Endothelial cell of umbilical vein (primary cell): ENCODE measurements at regions not wholly inside any gene's neighbourhood (a gene's known extent, or its start where the extent isn't known, plus 50 kb on each side); places are given as distances from the start of the nearest gene placed in this dataset.

Experiments used
- BruUV-seq: library from RNA; stranded (reverse); fragments of 400-500 nt; replicated peaks from 2 replicates; lab custom pipeline; 2021; lab: Mats Ljungman, UMichigan
- CTCF ChIA-PET: fragments of 300-600, 350-600 bp; sonication (Branson Sonifier 250); formaldehyde crosslinking; loops from one replicate; lab custom pipeline; 2021; ENCODE audit warnings: antibody characterized with exemption, inconsistent platforms; lab: Charles Lee
- POLR2A ChIA-PET: fragments of 300-600, 350-600 bp; sonication (Branson Sonifier 250); formaldehyde crosslinking; loops from one replicate; lab custom pipeline; 2021; ENCODE audit warnings: antibody characterized with exemption, inconsistent platforms; lab: Charles Lee
- DNase-seq: peaks from one replicate; pipeline ENCODE4 v3.0.0-alpha.2; 2011; ENCODE audit warnings: low read depth, low spot score
- FAIRE-seq: peaks from 2 replicates; lab custom pipeline; 2011; peaks lifted over from hg19 to GRCh38; lab: Jason Lieb, UNC
- H2AFZ ChIP-seq: 2 replicates; pipeline ENCODE4 v1.6.0; 2012; ENCODE audit warnings: low read depth, low read length, control low read depth, inconsistent platforms
- H3K27ac ChIP-seq: 2 replicates; pipeline ENCODE4 v1.5.1; 2011; ENCODE audit warnings: low read depth, mild to moderate bottlenecking, control low read depth, low read length, moderate library complexity; ENCODE audit not compliant: insufficient read depth
- H3K27me3 ChIP-seq, 2 experiments: 2 replicates each; pipeline versions ENCODE4 v1.6.0 to v1.6.1; 2011; ENCODE audit warnings: low read length in 2 of 2, mixed read lengths in 1 of 2; ENCODE audit not compliant: control insufficient read depth in 2 of 2, insufficient read depth in 2 of 2
- H3K36me3 ChIP-seq, 2 experiments: 2 replicates in 1 of 2; 3 replicates in 1 of 2; pipeline ENCODE4 v1.5.1; 2011; ENCODE audit warnings: low read length in 2 of 2, mild to moderate bottlenecking in 1 of 2, moderate library complexity in 1 of 2; ENCODE audit not compliant: control insufficient read depth in 2 of 2, insufficient read depth in 2 of 2; ENCODE audit errors: extremely low read depth in 1 of 2
- H3K4me1 ChIP-seq: 3 replicates; pipeline ENCODE4 v1.5.1; 2011; ENCODE audit warnings: mild to moderate bottlenecking, low read length; ENCODE audit not compliant: control insufficient read depth, insufficient read depth; ENCODE audit errors: extremely low read depth
- H3K4me2 ChIP-seq: 2 replicates; pipeline ENCODE4 v1.6.1; 2011; ENCODE audit warnings: low read length, control low read depth, mixed read lengths; ENCODE audit not compliant: insufficient read depth
- H3K4me3 ChIP-seq, 3 experiments: fragments of 200-600 bp in 1 of 3; sonication (generic), shearing (Covaris generic) in 1 of 3; replicated peaks in 1 of 3; 2 replicates each; pipeline ENCODE4 v1.5.1; 2011 to 2016; ENCODE audit warnings: control low read depth in 3 of 3, low read length in 3 of 3, mild to moderate bottlenecking in 2 of 3, inconsistent platforms in 1 of 3, low read depth in 1 of 3, moderate library complexity in 1 of 3; ENCODE audit not compliant: insufficient read depth in 1 of 3
- H3K79me2 ChIP-seq: 2 replicates; pipeline ENCODE4 v1.6.0; 2012; ENCODE audit warnings: low read length, inconsistent platforms; ENCODE audit not compliant: control insufficient read depth, insufficient read depth
- H3K9ac ChIP-seq: replicated peaks from 2 replicates; pipeline ENCODE3; 2011; ENCODE audit warnings: low read length, control low read depth; ENCODE audit not compliant: insufficient read depth; ENCODE audit errors: extremely low read depth
- H3K9me1 ChIP-seq: replicated peaks from 3 replicates; pipeline ENCODE4 v1.6.0; 2011; ENCODE audit warnings: mild to moderate bottlenecking, low read length; ENCODE audit not compliant: control insufficient read depth, insufficient read depth; ENCODE audit errors: extremely low read depth
- H3K9me3 ChIP-seq: replicated peaks from 2 replicates; pipeline ENCODE4 v1.5.1; 2012; ENCODE audit warnings: low read length, inconsistent platforms; ENCODE audit not compliant: control insufficient read depth, insufficient read depth
- H4K20me1 ChIP-seq: replicated peaks from 2 replicates; pipeline ENCODE3; 2011; ENCODE audit warnings: mild to moderate bottlenecking, low read length; ENCODE audit not compliant: control insufficient read depth, insufficient read depth; ENCODE audit errors: extremely low read depth
- EZH2 ChIP-seq: IDR thresholded peaks from 2 replicates; pipeline ENCODE4 v1.6.1; 2012; ENCODE audit warnings: borderline replicate concordance, low read depth, mild to moderate bottlenecking, moderate library complexity, low read length, inconsistent platforms; ENCODE audit not compliant: severe bottlenecking
- FOS ChIP-seq: IDR thresholded peaks from 2 replicates; pipeline ENCODE4 v1.6.1; 2011; ENCODE audit warnings: mild to moderate bottlenecking, low read length, moderate library complexity, borderline replicate concordance; ENCODE audit not compliant: insufficient read depth
- GATA2 ChIP-seq: IDR thresholded peaks from 2 replicates; pipeline ENCODE4 v1.7.0; 2011; ENCODE audit warnings: low read depth, mild to moderate bottlenecking, moderate library complexity, mixed read lengths, low read length; ENCODE audit not compliant: insufficient read length, insufficient read depth
- JUN ChIP-seq: IDR thresholded peaks from 2 replicates; pipeline ENCODE4 v1.6.1; 2011; ENCODE audit warnings: borderline replicate concordance, low read depth; ENCODE audit not compliant: insufficient read length, insufficient read depth
- POLR2A ChIP-seq: IDR thresholded peaks from 2 replicates; pipeline ENCODE4 v1.6.1; 2012; ENCODE audit warnings: low read depth, mild to moderate bottlenecking, control low read depth, low read length
- POLR2AphosphoS5 ChIP-seq: IDR thresholded peaks from 2 replicates; pipeline ENCODE4 v1.6.1; 2012; ENCODE audit warnings: low read depth, mild to moderate bottlenecking, control low read depth, low read length, moderate library complexity; ENCODE audit not compliant: insufficient read depth
- dilution Hi-C: fragments of 300-500 bp; cut with MboI; formaldehyde crosslinking; loops from one replicate; pipeline ENCODE4 v1.15.0; 2019; ENCODE audit warnings: low sequenced_read_pairs; ENCODE audit not compliant: extremely low pct_ligation_motif_present
- intact Hi-C: fragments of 100-400 bp; cut with micrococcal nuclease; formaldehyde crosslinking; loops from one replicate; pipeline ENCODE4 v1.10.0; 2022
- TF ChIP-seq, protein P1 (sequence below): IDR thresholded peaks from 2 replicates; pipeline ENCODE4 v1.6.1; 2011; ENCODE audit not compliant: insufficient read depth, insufficient read length
- TF ChIP-seq, protein P2 (sequence below), 2 donors: IDR thresholded peaks; 1 replicate in 1 of 2; 2 replicates in 1 of 2; pipeline ENCODE4 v1.5.1; 2011; ENCODE audit warnings: low read length in 2 of 2, mild to moderate bottlenecking in 2 of 2, moderate library complexity in 2 of 2, control low read depth in 1 of 2, inconsistent platforms in 1 of 2, low read depth in 1 of 2; ENCODE audit not compliant: insufficient read depth in 1 of 2; ENCODE audit errors: extremely low read depth in 1 of 2

DNA sequence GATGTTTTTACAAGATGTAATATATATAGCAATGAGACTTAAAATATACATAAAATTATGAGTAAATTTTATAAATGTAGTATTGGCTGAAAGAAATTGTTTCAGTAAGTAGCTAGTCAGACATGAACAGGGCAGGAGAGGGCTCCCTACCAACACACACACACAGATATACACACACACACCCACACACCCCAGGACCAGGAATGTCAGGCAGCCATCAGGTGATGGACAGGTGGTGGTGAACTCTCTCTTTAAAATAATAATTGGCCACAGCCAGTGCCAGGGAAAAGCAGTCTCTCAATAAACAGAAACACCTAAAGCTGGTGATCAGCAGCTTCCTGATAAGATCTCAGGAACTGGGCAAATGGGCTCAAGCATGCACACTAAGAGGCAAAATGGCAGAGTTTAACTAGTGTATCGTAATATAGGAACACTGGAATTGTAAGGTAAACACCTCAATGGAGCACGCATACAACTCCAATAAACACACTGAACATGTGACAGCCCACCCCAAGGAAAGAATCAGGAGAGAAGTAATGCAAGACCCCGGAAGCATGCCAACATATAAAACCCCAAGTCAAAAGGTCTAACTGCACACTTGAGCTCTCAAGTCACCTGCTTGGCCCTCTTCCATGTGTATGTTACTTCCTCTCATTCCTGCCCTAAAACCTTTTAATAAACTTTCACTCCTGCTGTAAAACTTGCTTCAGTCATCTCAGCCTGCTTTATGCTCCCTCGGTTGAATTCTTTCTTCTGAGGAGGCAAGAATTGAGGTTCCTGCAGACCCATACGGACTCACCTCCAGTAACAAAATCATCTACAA is 1034.1 kb upstream of the SEMA6D start:
- Histone ChIP-seq H3K9me3 (no peaks in the 10 kb centered on the region), H3K9me1 (no peaks in the 10 kb centered on the region), H3K79me2 (no peaks in the 10 kb centered on the region), H3K4me2 (no peak overlapping the region), H3K4me3 (no peak overlapping the region), H3K9ac (no peak overlapping the region), H3K27ac (no peak overlapping the region), H3K27me3 (no peaks in the 10 kb centered on the region), H2AFZ (no peak overlapping the region), H4K20me1 (no peaks in the 10 kb centered on the region), H3K4me1 (no peaks in the 10 kb centered on the region), H3K36me3 (no peaks in the 10 kb centered on the region)
- dilution Hi-C loops (no loop called here), intact Hi-C loops (loop anchor here (1.0 kb wide), 1 partner anchor 7 kb away; no protein-coding TSS in a partner anchor)
- FAIRE-seq (no peak), DNase-seq (no peak)
- TF ChIP-seq, protein P1, sequence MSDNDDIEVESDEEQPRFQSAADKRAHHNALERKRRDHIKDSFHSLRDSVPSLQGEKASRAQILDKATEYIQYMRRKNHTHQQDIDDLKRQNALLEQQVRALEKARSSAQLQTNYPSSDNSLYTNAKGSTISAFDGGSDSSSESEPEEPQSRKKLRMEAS = no peak
- no peak for TF ChIP-seq POLR2A
- no peak for TF ChIP-seq EZH2
- TF ChIP-seq FOS = no peak
- BruUV-seq = no TSS peak
- ChIA-PET CTCF (no interaction called here), POLR2A (no interaction called here)

DNA sequence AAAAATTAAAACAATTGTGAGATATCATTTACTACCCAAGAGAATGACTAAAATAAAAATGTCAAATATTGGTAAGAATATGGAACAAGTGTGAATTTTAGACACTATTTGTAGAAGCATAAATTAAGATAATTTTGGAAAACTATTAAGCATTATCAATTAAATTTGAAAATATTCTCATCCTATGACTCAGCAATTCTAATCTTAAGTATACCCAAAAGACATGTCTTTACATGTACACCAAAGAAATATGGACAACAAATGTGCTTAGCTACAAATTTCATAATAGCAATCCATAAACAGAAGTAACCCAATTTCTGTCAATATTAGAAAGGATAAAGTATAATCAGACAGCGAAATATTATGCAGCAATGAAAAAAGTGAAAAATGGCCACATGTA is 1032.2 kb upstream of the SEMA6D start:
- TF ChIP-seq, protein P2, sequence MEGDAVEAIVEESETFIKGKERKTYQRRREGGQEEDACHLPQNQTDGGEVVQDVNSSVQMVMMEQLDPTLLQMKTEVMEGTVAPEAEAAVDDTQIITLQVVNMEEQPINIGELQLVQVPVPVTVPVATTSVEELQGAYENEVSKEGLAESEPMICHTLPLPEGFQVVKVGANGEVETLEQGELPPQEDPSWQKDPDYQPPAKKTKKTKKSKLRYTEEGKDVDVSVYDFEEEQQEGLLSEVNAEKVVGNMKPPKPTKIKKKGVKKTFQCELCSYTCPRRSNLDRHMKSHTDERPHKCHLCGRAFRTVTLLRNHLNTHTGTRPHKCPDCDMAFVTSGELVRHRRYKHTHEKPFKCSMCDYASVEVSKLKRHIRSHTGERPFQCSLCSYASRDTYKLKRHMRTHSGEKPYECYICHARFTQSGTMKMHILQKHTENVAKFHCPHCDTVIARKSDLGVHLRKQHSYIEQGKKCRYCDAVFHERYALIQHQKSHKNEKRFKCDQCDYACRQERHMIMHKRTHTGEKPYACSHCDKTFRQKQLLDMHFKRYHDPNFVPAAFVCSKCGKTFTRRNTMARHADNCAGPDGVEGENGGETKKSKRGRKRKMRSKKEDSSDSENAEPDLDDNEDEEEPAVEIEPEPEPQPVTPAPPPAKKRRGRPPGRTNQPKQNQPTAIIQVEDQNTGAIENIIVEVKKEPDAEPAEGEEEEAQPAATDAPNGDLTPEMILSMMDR (IDR thresholded peaks at IDR 0.05; ENCODE audit: extremely low read depth in 1 of 2, insufficient read depth in 1 of 2, low read depth in 1 of 2, low read length in 2 of 2) = no peak
- TF ChIP-seq GATA2 = no peak
- TF ChIP-seq POLR2A = no peak
- no peak for TF ChIP-seq JUN
- TF ChIP-seq, protein P1 = no peak
- no peak for TF ChIP-seq POLR2AphosphoS5
- TF ChIP-seq FOS = no peak
- no peak for FAIRE-seq
- DNase-seq = no peak
- no peaks in the 10 kb centered on the region for H3K27me3 ChIP-seq
- H3K4me3 ChIP-seq = no peak overlapping the region
- no TSS peak for BruUV-seq
- no peak overlapping the region for H3K9ac ChIP-seq
- H3K9me3 ChIP-seq = no peaks in the 10 kb centered on the region
- no peaks in the 10 kb centered on the region for H3K36me3 ChIP-seq
- H2AFZ ChIP-seq = no peak overlapping the region
- intact Hi-C loops = no loop called here
- ChIA-PET POLR2A (no interaction called here), CTCF (no interaction called here)
- no peaks in the 10 kb centered on the region for H3K9me1 ChIP-seq
- no peaks in the 10 kb centered on the region for H3K4me1 ChIP-seq
- dilution Hi-C loops = no loop called here
- no peaks in the 10 kb centered on the region for H3K79me2 ChIP-seq
- no peaks in the 10 kb centered on the region for H4K20me1 ChIP-seq
- H3K27ac ChIP-seq = no peak overlapping the region
- H3K4me2 ChIP-seq = no peak overlapping the region
